C4-2B (cell line): ENCODE measurements at regions not wholly inside any gene's neighbourhood (a gene's known extent, or its start where the extent isn't known, plus 50 kb on each side); places are given as distances from the start of the nearest gene placed in this dataset.

Source experiments
- CTCF ChIP-seq: fragments of 450-650 bp; conservative IDR thresholded peaks from 2 replicates; pipeline ENCODE4 v1.5.1; 2017; ENCODE audit warnings: mild to moderate bottlenecking
- ZFX ChIP-seq: fragments of 450-650 bp; IDR thresholded peaks from 2 replicates; pipeline ENCODE4 v1.6.1; 2017

GRCh38 chr4:20464381-20464780, 212.7 kb downstream of the SLIT2 start:
- no peak for TF ChIP-seq CTCF
- TF ChIP-seq ZFX: no peak
